ENCODE measurements at regions not wholly inside any gene's neighbourhood (a gene's known extent, or its start where the extent isn't known, plus 50 kb on each side); places are given as distances from the start of the nearest gene placed in this dataset.

DNA sequence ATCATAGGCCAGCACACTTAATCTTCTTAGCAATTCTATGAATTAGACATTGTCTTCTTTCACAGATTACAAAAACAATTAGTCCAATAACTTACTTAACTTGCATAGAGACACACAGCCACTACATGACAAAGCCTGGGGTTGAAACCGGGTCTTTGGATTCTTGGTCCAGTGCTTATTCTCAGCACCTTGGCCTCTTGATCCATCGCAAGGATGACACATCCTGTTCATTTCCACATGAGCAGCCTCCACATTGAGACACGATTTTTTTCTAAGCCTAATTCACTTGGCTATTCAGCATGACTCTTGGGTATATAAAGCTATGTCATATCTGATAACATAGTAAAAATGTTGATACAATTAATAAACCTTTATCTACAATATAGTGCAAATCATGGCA lies 221.0 kb upstream of the FOXD3 start:
- ATAC-seq (no peak), DNase-seq (no peak)
- intact Hi-C loops (cut with micrococcal nuclease), result no loop called here

DNA sequence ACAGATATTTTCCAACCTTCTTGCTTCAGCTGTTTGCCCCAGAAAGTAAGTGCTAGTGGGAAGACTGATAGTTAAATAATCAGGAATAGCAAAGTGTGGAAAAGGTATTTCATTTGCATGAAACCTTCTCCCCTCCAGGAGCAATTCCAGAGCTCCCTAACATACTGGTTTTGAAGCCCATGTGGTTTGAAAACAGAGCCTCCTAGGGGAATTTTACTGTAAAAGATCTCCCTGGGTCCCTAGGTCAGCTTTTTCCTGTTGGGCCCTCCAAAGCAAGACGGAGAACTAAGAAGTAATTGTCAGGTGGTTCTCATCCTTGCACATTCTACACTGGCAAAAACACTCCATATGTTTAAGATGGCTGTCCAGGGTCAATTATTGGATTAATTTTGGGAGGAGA lies 218.7 kb upstream of the FOXD3 start:
- no peak for ATAC-seq
- intact Hi-C loops (cut with micrococcal nuclease), result no loop called here

DNA sequence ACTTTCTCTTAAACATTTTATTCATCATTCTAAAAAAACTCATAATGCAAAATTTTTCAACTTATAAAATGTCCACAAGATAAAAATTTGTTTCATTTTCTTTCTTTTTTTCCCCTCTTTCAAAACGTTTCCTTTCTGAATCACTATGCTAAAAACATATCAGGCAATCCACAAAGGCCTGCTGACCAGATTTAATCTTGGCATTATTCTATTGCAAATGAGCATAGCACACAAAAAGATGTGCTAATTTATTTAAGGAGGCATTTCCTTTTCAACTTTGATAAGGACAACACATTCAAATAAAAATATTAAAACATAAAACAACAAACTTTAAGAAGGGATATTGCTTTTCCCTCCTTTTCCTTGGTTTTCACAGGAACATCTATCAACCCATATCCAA lies 215.3 kb upstream of the FOXD3 start:
- ATAC-seq (no peak), DNase-seq (no peak)

More for the DNA sequence above, 218.7 kb upstream of the FOXD3 start:
- DNase-seq, result no peak

DNA sequence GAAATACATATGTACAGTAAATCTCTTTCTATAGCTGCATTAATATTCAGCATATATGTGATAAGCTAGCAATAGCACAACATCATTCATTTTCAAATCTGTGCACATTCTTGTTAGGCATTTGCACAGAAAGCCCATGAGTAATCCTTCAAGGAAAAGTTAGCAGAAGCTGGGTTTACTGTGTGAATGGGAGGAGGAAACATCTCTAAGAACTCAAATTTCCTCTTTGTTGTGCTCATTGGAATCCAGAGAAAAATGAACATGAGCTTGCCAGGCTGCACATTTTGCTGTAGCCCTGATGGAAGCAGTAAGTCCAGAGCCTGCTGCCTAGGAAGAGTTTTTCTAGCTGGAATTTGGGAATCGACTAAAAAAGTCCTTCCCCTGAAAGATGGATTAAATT lies 214.2 kb upstream of the FOXD3 start:
- DNase-seq (no peak), ATAC-seq (no peak)
- intact Hi-C loops (cut with micrococcal nuclease), result no loop called here

More for the DNA sequence above, 215.3 kb upstream of the FOXD3 start:
- intact Hi-C loops (cut with micrococcal nuclease), result no loop called here

DNA sequence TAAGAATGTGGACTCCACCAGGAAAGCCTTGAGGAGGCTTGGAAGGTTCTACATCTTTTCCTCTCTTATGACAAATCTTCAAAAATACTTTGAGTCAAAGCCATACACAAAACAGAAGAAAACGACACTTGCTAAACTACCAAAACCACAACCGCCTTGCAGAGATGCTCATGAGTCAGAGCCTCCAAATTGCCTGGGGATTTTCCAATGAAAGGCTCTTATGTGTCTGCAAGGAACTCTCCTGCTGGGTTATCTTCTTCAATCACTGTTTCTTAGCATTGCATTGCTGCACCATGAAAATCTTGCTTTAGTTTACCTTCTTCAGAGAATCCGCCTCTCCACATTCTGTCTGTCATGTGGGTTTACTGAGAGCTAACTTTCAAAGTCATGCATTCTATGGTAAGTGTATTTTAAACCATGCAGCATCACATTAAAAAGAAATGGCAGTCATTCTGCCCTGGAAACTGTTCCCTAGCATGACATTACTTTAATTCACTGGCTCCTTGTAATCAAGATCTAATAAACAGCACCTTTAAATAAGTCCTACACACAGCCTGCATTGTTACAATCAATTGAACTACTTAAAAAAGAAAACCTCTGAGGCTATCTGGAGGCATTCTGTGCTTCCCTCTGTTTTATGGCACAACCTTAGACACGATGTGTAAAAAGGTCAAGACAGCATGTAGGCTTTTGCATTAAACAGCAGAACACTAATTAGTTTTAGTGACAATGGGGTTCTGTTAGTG lies 210.0 kb upstream of the FOXD3 start:
- intact Hi-C loops (cut with micrococcal nuclease), result no loop called here
- no peak for DNase-seq
- no peak for ATAC-seq

- intact Hi-C loops (cut with micrococcal nuclease), result no loop called here
- DNase-seq, result no peak
- ATAC-seq, result no peak
These were observed 206.8 kb upstream of the FOXD3 start for GRCh38 chr1:63115527-63115926.

DNA sequence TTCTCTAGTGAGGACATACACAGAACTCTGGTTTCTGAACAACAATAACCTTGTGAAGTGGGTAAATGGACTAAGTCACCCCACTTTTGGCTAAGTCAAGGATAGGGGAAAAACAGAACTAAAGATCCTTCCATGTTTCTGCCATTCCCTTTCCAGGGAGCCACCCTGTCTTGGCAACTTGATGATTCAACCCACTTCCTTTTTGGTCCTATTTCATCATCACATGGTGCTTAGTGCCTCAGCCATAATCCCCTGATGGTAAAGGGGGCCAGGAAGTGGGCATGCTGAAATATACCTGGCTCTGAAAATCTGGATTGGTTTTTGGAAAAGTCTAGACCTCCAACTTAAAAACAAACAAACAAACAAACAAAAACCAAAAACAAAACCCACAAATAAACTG lies 206.4 kb upstream of the FOXD3 start:
- intact Hi-C loops (cut with micrococcal nuclease), result no loop called here
- ATAC-seq (no peak), DNase-seq (no peak)

GRCh38 chr1:63119575-63120155 lies 202.7 kb upstream of the FOXD3 start:
- ATAC-seq (no peak), DNase-seq (no peak)
- intact Hi-C loops (cut with micrococcal nuclease), result no loop called here

DNA sequence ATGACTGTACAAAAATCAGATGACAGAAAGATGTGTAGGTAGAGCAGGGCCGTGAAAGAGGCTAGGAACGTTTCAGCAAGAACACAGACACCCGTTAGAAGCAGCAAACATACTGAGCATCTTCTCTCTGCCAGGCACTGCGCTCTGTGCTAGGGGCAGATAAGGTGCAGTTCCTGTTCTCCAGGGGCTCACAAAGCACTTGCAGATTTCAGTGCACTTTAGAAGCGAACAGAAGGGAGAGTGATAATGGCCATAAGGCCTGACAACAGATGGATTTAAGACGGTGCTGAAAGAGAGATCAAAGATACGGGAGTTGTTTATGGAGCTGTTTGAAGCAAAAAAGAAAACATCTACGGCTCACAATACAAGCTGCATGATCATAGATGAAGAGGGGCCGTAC lies 200.3 kb upstream of the FOXD3 start:
- ATAC-seq (no peak), DNase-seq (no peak)
- intact Hi-C loops (cut with micrococcal nuclease), result no loop called here

DNA sequence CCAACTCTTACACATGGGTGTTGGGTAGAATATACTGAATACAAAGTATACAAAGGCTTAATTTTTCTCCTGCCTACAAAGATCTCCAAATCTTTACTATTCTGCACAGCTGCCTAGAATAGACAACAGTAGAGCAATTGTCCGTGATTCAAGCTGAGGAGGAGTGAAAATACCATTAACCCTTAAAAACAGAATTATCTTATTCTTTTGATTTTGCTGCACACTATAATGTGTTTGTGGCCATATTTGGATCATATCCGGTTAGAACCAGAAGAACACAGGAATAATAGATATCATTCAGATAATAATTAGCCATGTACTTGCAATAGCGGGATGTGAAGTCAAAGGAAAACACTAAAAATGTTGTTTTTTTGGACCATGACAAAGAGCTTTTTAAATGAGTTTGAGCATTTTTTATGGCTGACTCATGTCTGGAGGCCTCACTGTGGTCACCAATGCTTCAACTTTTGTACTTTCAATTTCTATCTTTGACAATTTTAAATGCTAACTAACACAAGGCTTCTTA lies 197.6 kb upstream of the FOXD3 start:
- ATAC-seq, result peak; percentile 47
- intact Hi-C loops (cut with micrococcal nuclease), result no loop called here
- DNase-seq, result no peak

- ATAC-seq, result no peak
- no peak for DNase-seq
- intact Hi-C loops (cut with micrococcal nuclease), result no loop called here
These were observed 196.3 kb upstream of the FOXD3 start for GRCh38 chr1:63126104-63126503.

GRCh38 chr1:63127376-63127775 lies 195.0 kb upstream of the FOXD3 start:
- intact Hi-C loops (cut with micrococcal nuclease), result no loop called here
- DNase-seq, result no peak
- ATAC-seq, result no peak

DNA sequence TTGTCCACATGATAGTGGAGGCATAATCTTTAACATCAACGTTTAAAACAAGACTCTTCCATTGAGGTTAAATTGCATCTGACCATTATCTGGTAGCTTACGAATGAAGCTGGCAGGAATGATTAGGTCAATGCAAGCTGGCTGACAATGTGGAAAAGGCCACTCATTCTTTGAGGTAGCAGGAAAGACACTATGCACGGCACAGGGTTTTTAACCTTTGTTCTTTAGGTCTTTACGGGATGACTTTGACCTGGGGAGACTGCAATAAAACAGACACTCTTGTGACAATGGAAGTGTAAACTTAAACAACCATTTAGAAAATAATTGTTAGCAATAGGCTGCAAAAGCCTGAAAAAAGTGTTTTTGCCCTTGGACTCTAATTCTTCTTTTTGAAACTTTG lies 193.8 kb upstream of the FOXD3 start:
- intact Hi-C loops (cut with micrococcal nuclease), result no loop called here
- ATAC-seq (no peak), DNase-seq (no peak)

GRCh38 chr1:63129184-63129583 lies 193.2 kb upstream of the FOXD3 start:
- intact Hi-C loops (cut with micrococcal nuclease), result no loop called here
- ATAC-seq (no peak), DNase-seq (no peak)

- intact Hi-C loops (cut with micrococcal nuclease), result no loop called here
- ATAC-seq (no peak), DNase-seq (no peak)
These were observed 192.5 kb upstream of the FOXD3 start for GRCh38 chr1:63129855-63130254.

- DNase-seq (no peak), ATAC-seq (no peak)
- intact Hi-C loops (cut with micrococcal nuclease), result no loop called here
These were observed 187.7 kb upstream of the FOXD3 start for GRCh38 chr1:63134501-63135173.

DNA sequence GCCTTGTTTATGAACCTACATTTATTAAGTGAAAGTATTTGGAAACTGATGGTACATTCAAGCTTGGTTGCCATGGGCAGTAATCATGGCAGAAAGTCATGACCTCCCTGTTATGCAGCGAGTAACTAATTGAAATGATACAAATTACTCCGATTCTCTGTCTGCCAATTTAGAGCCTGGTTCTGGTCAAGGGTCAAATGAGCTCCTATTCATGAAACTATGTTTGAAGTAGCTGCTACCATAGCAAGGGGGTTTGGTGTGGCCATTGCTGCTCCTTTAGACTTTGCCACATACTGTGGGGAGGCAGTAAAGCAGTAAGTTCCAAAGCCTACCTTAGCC lies 187.2 kb upstream of the FOXD3 start:
- ATAC-seq (no peak), DNase-seq (no peak)
- intact Hi-C loops (cut with micrococcal nuclease), result no loop called here

- DNase-seq (no peak), ATAC-seq (no peak)
- intact Hi-C loops (cut with micrococcal nuclease), result no loop called here
These were observed 186.6 kb upstream of the FOXD3 start for GRCh38 chr1:63135801-63136200.

DNA sequence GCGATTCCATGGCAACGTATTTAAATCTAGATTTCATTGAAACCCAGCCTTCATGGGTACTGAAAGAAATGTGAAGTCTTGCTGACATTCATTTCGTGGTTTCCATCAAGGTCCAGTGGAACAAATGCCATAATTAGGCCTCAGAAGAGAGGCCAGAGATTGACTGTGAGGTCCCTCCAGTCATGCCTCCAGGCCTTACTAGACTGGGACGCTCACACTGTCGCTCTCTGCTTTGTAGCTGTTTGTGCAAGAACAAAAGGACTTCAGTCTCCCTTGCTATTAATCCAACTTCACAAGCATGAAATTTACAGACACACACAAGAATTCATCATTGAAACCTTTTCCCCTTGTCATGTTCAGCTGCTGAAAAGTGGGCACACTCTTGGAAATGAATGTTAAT lies 180.4 kb upstream of the FOXD3 start:
- ATAC-seq (no peak), DNase-seq (no peak)
- intact Hi-C loops (cut with micrococcal nuclease), result no loop called here

DNA sequence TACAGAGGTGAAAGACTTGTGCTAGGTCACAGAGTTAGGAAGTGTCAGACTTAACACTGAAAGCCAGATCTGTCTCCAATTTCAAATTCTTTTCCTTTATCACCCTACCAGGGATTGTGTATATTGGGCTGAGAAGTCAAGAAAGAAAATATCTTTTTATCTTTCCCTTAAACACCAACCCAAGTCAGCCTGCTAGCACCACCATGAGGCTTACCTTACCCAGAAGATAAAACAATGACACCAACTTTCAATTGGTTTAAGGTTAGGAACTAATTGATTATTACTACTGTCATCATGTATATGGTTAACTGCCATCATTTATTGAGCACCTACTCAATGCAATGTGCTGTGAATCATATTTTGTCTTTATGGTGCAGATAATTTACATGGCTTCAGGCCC lies 178.9 kb upstream of the FOXD3 start:
- intact Hi-C loops (cut with micrococcal nuclease), result no loop called here
- no peak for DNase-seq
- ATAC-seq, result no peak

- intact Hi-C loops (cut with micrococcal nuclease), result no loop called here
- DNase-seq (no peak), ATAC-seq (no peak)
These were observed 174.6 kb upstream of the FOXD3 start for GRCh38 chr1:63147783-63148182.
